ENCODE measurements at regions not wholly inside any gene's neighbourhood (a gene's known extent, or its start where the extent isn't known, plus 50 kb on each side); places are given as distances from the start of the nearest gene placed in this dataset.

DNA sequence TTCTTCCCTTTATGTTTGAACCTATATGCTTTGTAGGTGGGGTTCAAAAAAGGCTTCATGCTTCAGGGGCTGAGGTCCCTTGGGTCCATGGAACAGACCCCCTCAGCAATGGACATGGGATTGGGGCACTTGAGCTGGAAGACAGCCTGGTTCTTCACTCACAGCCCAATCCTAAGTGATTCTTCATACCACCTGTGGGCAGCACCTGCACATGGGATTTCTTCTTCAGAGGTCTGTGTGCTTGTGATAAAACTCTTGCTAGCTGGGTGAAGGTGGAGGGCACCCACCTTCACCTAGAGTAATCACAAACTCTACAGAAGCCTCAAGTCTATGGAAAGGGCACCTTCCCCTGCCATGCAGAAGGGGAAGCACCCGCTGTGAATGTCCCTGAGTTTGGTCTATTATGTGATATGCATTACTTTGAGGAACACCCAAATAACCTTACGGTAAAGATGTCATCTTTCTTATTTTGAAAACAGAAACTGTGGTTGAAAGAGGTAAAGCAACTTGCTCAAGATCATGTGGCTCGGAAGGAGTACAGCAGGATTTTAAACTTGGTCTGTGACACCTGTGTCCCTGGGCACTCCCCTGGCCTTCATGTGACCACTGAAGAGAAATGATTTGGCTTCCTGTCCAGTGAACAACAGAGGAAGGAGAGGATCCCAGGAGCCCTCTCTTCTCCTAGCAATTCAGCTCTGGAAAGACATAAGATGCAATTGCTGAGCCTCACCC lies 469.5 kb upstream of the ZMIZ1 start:
- TF ChIP-seq EZH2 (IDR thresholded peaks at IDR 0.05): no peak
- no peak for TF ChIP-seq POLR2AphosphoS5 (IDR thresholded peaks at IDR 0.05; ENCODE audit: borderline replicate concordance, low read depth, low read length)
- no peak for TF ChIP-seq FOXP2 (optimal IDR thresholded peaks at IDR 0.05; ENCODE audit: control extremely low read depth, extremely low read length, insufficient read depth)

Data from SK-N-MC (cell line).